Lung (tissue), 11 donors: ENCODE measurements at regions not wholly inside any gene's neighbourhood (a gene's known extent, or its start where the extent isn't known, plus 50 kb on each side); places are given as distances from the start of the nearest gene placed in this dataset.

Source experiments
- ATAC-seq: fragments of 200-7000 bp; cut with Tn5 transposase; one replicate; pipeline ENCODE4 v1.9.1; 2020; ENCODE audit warnings: moderate number of reproducible peaks; ENCODE audit not compliant: insufficient read depth, low FRiP score
- DNase-seq, 3 donors: peaks; one replicate each; pipeline ENCODE4 v3.0.0-alpha.2; 2013 to 2017
- H3K27ac ChIP-seq, 2 donors: one replicate each; pipeline ENCODE4 v1.5.1; 2013; ENCODE audit warnings: mild to moderate bottlenecking in 2 of 2, moderate library complexity in 2 of 2, control low read depth in 1 of 2, inconsistent platforms in 1 of 2, low read depth in 1 of 2, low read length in 1 of 2
- H3K27me3 ChIP-seq, 3 donors: one replicate each; pipeline ENCODE4 v1.5.1; 2013; ENCODE audit warnings: low read length in 2 of 3; ENCODE audit not compliant: control insufficient read depth in 3 of 3, insufficient read depth in 3 of 3
- H3K36me3 ChIP-seq, 4 donors: one replicate each; pipeline ENCODE4 v1.5.1; 2013; ENCODE audit warnings: low read length in 4 of 4, mild to moderate bottlenecking in 1 of 4, moderate library complexity in 1 of 4; ENCODE audit not compliant: control insufficient read depth in 4 of 4, insufficient read depth in 4 of 4
- H3K4me1 ChIP-seq, 5 donors: one replicate each; pipeline ENCODE4 v1.5.1; 2013; ENCODE audit warnings: low read length in 5 of 5, mild to moderate bottlenecking in 2 of 5, moderate library complexity in 1 of 5; ENCODE audit not compliant: control insufficient read depth in 5 of 5, insufficient read depth in 5 of 5
- H3K4me3 ChIP-seq: one replicate; pipeline ENCODE4 v1.5.1; 2013; ENCODE audit warnings: mild to moderate bottlenecking, control low read depth, moderate library complexity
- H3K9ac ChIP-seq, 2 donors: one replicate each; pipeline ENCODE4 v1.5.1; 2013; ENCODE audit warnings: low read length in 2 of 2, control low read depth in 1 of 2; ENCODE audit not compliant: insufficient read depth in 1 of 2
- H3K9me3 ChIP-seq, 4 donors: one replicate each; pipeline ENCODE4 v1.5.1; 2013; ENCODE audit warnings: low read length in 3 of 4, mild to moderate bottlenecking in 1 of 4, moderate library complexity in 1 of 4; ENCODE audit not compliant: control insufficient read depth in 4 of 4, insufficient read depth in 3 of 4
- WGBS, 2 donors: extraction: QIAGEN DNeasy Blood & Tissue Kit; methylation state at CpG; one replicate each; pipeline ENCODE4 v1.1.7; 2013; 5-methylcytosine and 5-hydroxymethylcytosine counted together
- TF ChIP-seq, protein P1 (sequence below): IDR thresholded peaks from 2 replicates; pipeline ENCODE4 v1.5.1; 2012; ENCODE audit warnings: mild to moderate bottlenecking; ENCODE audit errors: control extremely low read depth, extremely low read depth
- donor health status: control.
- donor health status: control.
- donor health status: Bipolar disorder and iron deficiency.
- donor health status: healthy.
- donor health status: DM: yes; HTN: yes; CAD: no.

DNA sequence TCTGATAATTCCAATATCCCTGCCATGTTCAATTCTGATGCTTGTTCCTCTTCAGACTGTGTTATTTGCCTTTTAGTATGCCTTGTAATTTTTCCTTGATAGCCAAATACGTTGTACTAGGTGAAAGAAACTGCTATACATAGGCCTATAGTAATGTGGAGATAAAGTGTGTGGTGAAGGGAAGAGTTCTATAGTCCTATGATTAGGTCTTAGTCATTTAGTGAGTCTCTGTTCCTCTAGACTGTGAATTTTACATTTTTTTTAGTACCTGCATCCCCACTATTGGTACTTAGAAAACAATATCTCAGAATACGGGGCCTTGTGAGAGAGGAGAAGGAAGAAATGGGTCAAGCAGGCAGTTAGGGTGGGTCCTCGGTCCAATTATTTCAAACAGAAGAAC, 59.6 kb upstream of the SEMA3E start:
- no peak overlapping the region for H3K27ac ChIP-seq
- H3K4me3 ChIP-seq: no peak overlapping the region
- H3K36me3 ChIP-seq: no peaks in the 10 kb centered on the region
- 85 to 89% methylated on average over 3 of the region's 3 CpGs for WGBS, 2 donors
- no peaks in the 10 kb centered on the region for H3K9me3 ChIP-seq
- no peaks in the 10 kb centered on the region for H3K27me3 ChIP-seq
- DNase-seq (no peak), ATAC-seq (no peak)
- H3K4me1 ChIP-seq: no peaks in the 10 kb centered on the region
- TF ChIP-seq, protein P1, sequence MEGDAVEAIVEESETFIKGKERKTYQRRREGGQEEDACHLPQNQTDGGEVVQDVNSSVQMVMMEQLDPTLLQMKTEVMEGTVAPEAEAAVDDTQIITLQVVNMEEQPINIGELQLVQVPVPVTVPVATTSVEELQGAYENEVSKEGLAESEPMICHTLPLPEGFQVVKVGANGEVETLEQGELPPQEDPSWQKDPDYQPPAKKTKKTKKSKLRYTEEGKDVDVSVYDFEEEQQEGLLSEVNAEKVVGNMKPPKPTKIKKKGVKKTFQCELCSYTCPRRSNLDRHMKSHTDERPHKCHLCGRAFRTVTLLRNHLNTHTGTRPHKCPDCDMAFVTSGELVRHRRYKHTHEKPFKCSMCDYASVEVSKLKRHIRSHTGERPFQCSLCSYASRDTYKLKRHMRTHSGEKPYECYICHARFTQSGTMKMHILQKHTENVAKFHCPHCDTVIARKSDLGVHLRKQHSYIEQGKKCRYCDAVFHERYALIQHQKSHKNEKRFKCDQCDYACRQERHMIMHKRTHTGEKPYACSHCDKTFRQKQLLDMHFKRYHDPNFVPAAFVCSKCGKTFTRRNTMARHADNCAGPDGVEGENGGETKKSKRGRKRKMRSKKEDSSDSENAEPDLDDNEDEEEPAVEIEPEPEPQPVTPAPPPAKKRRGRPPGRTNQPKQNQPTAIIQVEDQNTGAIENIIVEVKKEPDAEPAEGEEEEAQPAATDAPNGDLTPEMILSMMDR: no peak
- no peak overlapping the region for H3K9ac ChIP-seq

DNA sequence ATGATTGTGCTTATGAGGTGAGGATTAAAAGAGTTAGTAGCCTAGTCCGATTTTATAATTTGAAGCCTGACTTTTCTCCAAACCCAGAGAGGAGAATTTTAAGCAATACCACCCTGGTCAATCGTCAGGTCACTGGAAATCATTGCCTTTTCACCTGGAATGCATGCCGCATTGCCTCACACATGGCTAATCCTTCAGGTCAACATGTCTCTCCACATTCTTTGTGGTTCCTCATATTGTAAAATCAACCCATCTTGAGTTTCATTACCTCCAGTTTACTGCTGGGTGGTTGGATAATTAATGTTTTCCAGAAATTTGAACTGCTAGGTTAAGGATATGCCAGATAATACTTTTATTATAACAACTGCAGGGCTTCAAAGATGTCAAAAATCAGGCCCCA, 55.6 kb upstream of the SEMA3E start:
- Histone ChIP-seq H3K36me3 (no peaks in the 10 kb centered on the region), H3K27ac (no peak overlapping the region), H3K4me3 (no peak overlapping the region), H3K27me3 (no peaks in the 10 kb centered on the region), H3K4me1 (peaks cover 0 to 12% (median 0%) of the 10 kb centered on the region in 5 donors), H3K9me3 (no peaks in the 10 kb centered on the region), H3K9ac (no peak overlapping the region)
- ATAC-seq (no peak), DNase-seq (no peak)
- 75 to 78% methylated on average over 3 of the region's 3 CpGs for WGBS, 2 donors
- TF ChIP-seq, protein P1: no peak

DNA sequence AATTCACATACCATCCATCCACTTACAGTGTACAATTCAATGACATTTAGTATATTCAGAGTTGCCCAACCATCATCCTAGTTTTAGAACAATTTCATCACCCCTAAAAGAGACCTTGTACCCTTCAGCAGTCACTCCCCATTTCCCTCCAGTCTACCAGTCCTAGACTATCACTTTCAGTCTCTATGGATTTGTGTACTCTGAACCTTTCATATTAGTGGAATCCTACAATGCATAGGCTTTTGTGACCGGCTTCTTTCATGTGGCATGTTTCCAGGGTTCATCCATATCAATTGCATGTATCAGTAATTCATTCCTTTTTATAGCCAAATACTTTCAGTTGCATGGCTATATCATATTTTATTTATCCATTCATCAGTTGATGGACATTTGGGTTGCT, 53.5 kb upstream of the SEMA3E start:
- 82 to 87% methylated on average over 1 of the region's 1 CpG for WGBS, 2 donors
- no peaks in the 10 kb centered on the region for H3K27me3 ChIP-seq
- TF ChIP-seq, protein P1: no peak

DNA sequence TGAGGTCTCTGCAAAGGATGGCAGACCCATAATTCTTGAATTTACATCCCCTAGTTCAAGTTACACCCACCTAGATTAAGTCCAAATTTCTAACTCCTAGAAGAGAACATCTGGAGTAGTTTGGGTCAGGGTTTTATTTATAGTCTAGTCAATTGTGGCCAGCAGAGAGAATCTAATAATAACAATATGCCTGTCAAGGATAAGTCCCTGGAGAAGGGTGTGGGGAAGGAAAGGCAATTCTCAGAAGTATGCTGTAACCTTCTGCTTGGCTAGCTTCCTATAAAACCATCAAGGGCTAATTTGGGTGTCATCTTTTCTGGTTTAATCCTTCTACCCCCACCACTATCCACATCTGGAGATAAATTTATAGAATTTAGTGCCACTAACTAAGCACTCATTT, 52.8 kb upstream of the SEMA3E start:
- H3K4me1 ChIP-seq: peaks cover 0 to 12% (median 0%) of the 10 kb centered on the region in 5 donors
- DNase-seq (no peak), ATAC-seq (no peak)
- H3K4me3 ChIP-seq: no peak overlapping the region
- no peak overlapping the region for H3K27ac ChIP-seq
- no peak overlapping the region for H3K9ac ChIP-seq
- TF ChIP-seq, protein P1: no peak
- H3K9me3 ChIP-seq: no peaks in the 10 kb centered on the region
- H3K27me3 ChIP-seq: no peaks in the 10 kb centered on the region
- no peaks in the 10 kb centered on the region for H3K36me3 ChIP-seq

More for the DNA sequence above, 53.5 kb upstream of the SEMA3E start:
- Histone ChIP-seq H3K9me3 (no peaks in the 10 kb centered on the region), H3K9ac (no peak overlapping the region), H3K36me3 (no peaks in the 10 kb centered on the region), H3K27ac (no peak overlapping the region), H3K4me3 (no peak overlapping the region), H3K4me1 (peaks cover 0 to 12% (median 0%) of the 10 kb centered on the region in 5 donors)
- ATAC-seq: no peak
- peak in 2 of 3 donors; percentile 45 to 54 for DNase-seq
